Neural cell (in vitro differentiated cells): ENCODE measurements at regions not wholly inside any gene's neighbourhood (a gene's known extent, or its start where the extent isn't known, plus 50 kb on each side); places are given as distances from the start of the nearest gene placed in this dataset.

ENCODE experiments used
- H2AFZ ChIP-seq: fragments of 200-600, 300-800 bp; sonication (generic), shearing (Covaris generic); 2 replicates; pipeline ENCODE4 v1.6.0; 2014; ENCODE audit warnings: low read depth, mild to moderate bottlenecking, antibody characterized with exemption, low read length, moderate library complexity
- H3F3A ChIP-seq: fragments of 200-600 bp; shearing (Covaris generic); 2 replicates; pipeline ENCODE4 v1.6.1; 2016; ENCODE audit warnings: mild to moderate bottlenecking, moderate library complexity, mixed read lengths, antibody characterized with exemption, low read length; ENCODE audit not compliant: insufficient read depth, poor library complexity, severe bottlenecking
- H3K27ac ChIP-seq: fragments of 200-600, 300-800 bp; sonication (generic), shearing (Covaris generic); 2 replicates; pipeline ENCODE4 v1.5.1; 2014; ENCODE audit warnings: mild to moderate bottlenecking, low read length, moderate library complexity
- H3K27me3 ChIP-seq: fragments of 300-800, 200-600 bp; sonication (generic), shearing (Covaris generic); 2 replicates; pipeline ENCODE4 v1.6.0; 2014; ENCODE audit warnings: mild to moderate bottlenecking, low read depth, low read length, moderate library complexity; ENCODE audit not compliant: insufficient read depth
- H3K36me3 ChIP-seq: fragments of 300-800, 200-600 bp; sonication (generic), shearing (Covaris generic); 2 replicates; pipeline ENCODE4 v1.5.1; 2014; ENCODE audit warnings: mild to moderate bottlenecking, antibody characterized with exemption, low read length, moderate library complexity; ENCODE audit not compliant: insufficient read depth
- H3K4me2 ChIP-seq: fragments of 300-800, 200-600 bp; sonication (generic), shearing (Covaris generic); 2 replicates; pipeline ENCODE4 v1.6.0; 2014; ENCODE audit warnings: mild to moderate bottlenecking, low read length
- H3K4me3 ChIP-seq: fragments of 300-800, 200-600 bp; sonication (generic), shearing (Covaris generic); 2 replicates; pipeline ENCODE4 v1.5.1; 2014; ENCODE audit warnings: mild to moderate bottlenecking, low read length, moderate library complexity
- H3K79me2 ChIP-seq: fragments of 200-600 bp; shearing (Covaris generic); replicated peaks from 2 replicates; pipeline ENCODE4 v1.6.0; 2014; ENCODE audit warnings: mild to moderate bottlenecking, low read length, moderate library complexity; ENCODE audit not compliant: insufficient read depth
- H3K9ac ChIP-seq: fragments of 300-800, 200-600 bp; sonication (generic), shearing (Covaris generic); 2 replicates; pipeline ENCODE4 v1.6.1; 2016; ENCODE audit warnings: mild to moderate bottlenecking, low read length, mixed read lengths
- H3K9me2 ChIP-seq: fragments of 200-600 bp; shearing (Covaris generic); 2 replicates; pipeline ENCODE4 v1.6.1; 2016; ENCODE audit warnings: mild to moderate bottlenecking, low read length, mixed read lengths; ENCODE audit not compliant: insufficient read depth
- H3K9me3 ChIP-seq: fragments of 200-600, 300-800 bp; sonication (generic), shearing (Covaris generic); 2 replicates; pipeline ENCODE4 v1.6.1; 2016; ENCODE audit warnings: mild to moderate bottlenecking, mixed run types, low read length, moderate library complexity, mixed read lengths
- H4K20me1 ChIP-seq: fragments of 200-600 bp; shearing (Covaris generic); 2 replicates; pipeline ENCODE4 v1.6.1; 2016; ENCODE audit warnings: mild to moderate bottlenecking, mixed run types; ENCODE audit not compliant: insufficient read depth
- EP300 ChIP-seq: fragments of 450-650 bp; conservative IDR thresholded peaks from 2 replicates; pipeline ENCODE4 v1.6.1; 2014; ENCODE audit warnings: antibody characterized with exemption, mild to moderate bottlenecking, moderate library complexity; ENCODE audit not compliant: poor library complexity, severe bottlenecking
- EZH2 ChIP-seq: fragments of 200-600, 300-800 bp; shearing (Covaris generic), sonication (generic); IDR thresholded peaks from 2 replicates; pipeline ENCODE4 v1.6.1; 2014; ENCODE audit warnings: antibody characterized with exemption, low read length, borderline replicate concordance, mild to moderate bottlenecking; ENCODE audit not compliant: insufficient read depth, poor library complexity, severe bottlenecking
- MXI1 ChIP-seq: fragments of 450-650 bp; conservative IDR thresholded peaks from 2 replicates; pipeline ENCODE4 v1.6.1; 2014; ENCODE audit warnings: antibody characterized with exemption, mild to moderate bottlenecking; ENCODE audit not compliant: poor library complexity, severe bottlenecking
- POLR2AphosphoS5 ChIP-seq: IDR thresholded peaks from 2 replicates; pipeline ENCODE4 v1.6.1; 2012
- RAD21 ChIP-seq: fragments of 450-650 bp; conservative IDR thresholded peaks from 2 replicates; pipeline ENCODE4 v1.6.1; 2014; ENCODE audit warnings: antibody characterized with exemption, mild to moderate bottlenecking, moderate library complexity
- SMC3 ChIP-seq: fragments of 450-650 bp; conservative IDR thresholded peaks from 2 replicates; pipeline ENCODE4 v1.6.1; 2014; ENCODE audit warnings: antibody characterized with exemption, mild to moderate bottlenecking, moderate library complexity; ENCODE audit not compliant: poor library complexity
- TAF1 ChIP-seq: IDR thresholded peaks from 2 replicates; pipeline ENCODE4 v1.6.1; 2012; ENCODE audit warnings: low read depth
- TF ChIP-seq, protein P1 (sequence below): fragments of 450-650 bp; IDR thresholded peaks from 2 replicates; pipeline ENCODE4 v1.5.1; 2014; ENCODE audit warnings: antibody characterized with exemption, mild to moderate bottlenecking, moderate library complexity; ENCODE audit not compliant: poor library complexity, severe bottlenecking
- TF ChIP-seq, protein P2 (sequence below): IDR thresholded peaks from 2 replicates; pipeline ENCODE4 v1.6.1; 2012; ENCODE audit warnings: borderline replicate concordance

DNA sequence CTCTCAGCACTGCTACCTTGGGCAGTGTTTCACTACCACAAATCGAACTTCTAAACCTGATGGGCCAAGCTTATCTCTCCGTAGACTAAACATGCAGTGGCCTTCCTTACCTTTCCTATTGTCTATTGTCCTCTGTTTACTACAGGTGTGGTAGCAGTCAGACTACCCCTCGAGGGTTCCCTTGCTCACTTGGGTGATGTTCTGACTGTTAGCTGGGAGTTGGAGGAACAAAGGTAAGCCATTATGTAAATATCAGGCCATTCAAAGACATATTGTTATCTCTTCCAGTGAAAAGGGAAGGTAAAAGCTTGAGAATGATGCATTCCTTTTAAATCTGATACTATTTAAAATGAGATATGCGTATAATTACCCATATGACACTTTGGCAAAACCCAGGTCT is 828.3 kb upstream of the EEF2KMT start:
- Histone ChIP-seq H3K9me3 (no peaks in the 10 kb centered on the region), H3K79me2 (no peaks in the 10 kb centered on the region), H2AFZ (no peak overlapping the region), H3K9ac (no peak overlapping the region), H3K27me3 (no peaks in the 10 kb centered on the region), H3K4me3 (no peak overlapping the region), H3K4me2 (no peak overlapping the region), H3K27ac (no peak overlapping the region), H3F3A (no peaks in the 10 kb centered on the region), H4K20me1 (no peaks in the 10 kb centered on the region), H3K9me2 (no peaks in the 10 kb centered on the region), H3K36me3 (no peaks in the 10 kb centered on the region)
- TF ChIP-seq MXI1 (no peak), EP300 (no peak), SMC3 (no peak), POLR2AphosphoS5 (no peak), TAF1 (no peak), EZH2 (no peak), RAD21 (no peak)
- TF ChIP-seq, protein P1, sequence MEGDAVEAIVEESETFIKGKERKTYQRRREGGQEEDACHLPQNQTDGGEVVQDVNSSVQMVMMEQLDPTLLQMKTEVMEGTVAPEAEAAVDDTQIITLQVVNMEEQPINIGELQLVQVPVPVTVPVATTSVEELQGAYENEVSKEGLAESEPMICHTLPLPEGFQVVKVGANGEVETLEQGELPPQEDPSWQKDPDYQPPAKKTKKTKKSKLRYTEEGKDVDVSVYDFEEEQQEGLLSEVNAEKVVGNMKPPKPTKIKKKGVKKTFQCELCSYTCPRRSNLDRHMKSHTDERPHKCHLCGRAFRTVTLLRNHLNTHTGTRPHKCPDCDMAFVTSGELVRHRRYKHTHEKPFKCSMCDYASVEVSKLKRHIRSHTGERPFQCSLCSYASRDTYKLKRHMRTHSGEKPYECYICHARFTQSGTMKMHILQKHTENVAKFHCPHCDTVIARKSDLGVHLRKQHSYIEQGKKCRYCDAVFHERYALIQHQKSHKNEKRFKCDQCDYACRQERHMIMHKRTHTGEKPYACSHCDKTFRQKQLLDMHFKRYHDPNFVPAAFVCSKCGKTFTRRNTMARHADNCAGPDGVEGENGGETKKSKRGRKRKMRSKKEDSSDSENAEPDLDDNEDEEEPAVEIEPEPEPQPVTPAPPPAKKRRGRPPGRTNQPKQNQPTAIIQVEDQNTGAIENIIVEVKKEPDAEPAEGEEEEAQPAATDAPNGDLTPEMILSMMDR, result no peak
- TF ChIP-seq, protein P2, sequence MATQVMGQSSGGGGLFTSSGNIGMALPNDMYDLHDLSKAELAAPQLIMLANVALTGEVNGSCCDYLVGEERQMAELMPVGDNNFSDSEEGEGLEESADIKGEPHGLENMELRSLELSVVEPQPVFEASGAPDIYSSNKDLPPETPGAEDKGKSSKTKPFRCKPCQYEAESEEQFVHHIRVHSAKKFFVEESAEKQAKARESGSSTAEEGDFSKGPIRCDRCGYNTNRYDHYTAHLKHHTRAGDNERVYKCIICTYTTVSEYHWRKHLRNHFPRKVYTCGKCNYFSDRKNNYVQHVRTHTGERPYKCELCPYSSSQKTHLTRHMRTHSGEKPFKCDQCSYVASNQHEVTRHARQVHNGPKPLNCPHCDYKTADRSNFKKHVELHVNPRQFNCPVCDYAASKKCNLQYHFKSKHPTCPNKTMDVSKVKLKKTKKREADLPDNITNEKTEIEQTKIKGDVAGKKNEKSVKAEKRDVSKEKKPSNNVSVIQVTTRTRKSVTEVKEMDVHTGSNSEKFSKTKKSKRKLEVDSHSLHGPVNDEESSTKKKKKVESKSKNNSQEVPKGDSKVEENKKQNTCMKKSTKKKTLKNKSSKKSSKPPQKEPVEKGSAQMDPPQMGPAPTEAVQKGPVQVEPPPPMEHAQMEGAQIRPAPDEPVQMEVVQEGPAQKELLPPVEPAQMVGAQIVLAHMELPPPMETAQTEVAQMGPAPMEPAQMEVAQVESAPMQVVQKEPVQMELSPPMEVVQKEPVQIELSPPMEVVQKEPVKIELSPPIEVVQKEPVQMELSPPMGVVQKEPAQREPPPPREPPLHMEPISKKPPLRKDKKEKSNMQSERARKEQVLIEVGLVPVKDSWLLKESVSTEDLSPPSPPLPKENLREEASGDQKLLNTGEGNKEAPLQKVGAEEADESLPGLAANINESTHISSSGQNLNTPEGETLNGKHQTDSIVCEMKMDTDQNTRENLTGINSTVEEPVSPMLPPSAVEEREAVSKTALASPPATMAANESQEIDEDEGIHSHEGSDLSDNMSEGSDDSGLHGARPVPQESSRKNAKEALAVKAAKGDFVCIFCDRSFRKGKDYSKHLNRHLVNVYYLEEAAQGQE, result no peak

DNA sequence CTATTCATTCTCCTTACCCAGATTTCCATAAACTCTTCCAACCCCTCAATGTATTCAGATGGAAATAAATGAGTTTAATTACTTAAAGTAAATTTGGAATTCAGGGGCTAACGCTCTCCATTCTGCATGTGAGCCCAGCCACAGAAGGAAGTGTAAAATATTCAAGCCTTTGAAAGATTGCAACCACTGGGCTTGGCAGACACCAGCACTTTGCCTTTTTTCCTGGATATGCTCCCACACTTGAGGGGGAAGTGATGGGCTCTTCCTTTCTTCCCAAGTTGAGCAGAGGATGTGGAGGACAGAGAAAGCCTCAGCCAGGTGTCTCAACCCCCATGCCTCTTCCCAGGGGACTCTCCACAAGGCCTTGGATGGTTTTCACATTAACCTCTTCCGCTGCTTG is 825.1 kb upstream of the EEF2KMT start:
- Histone ChIP-seq H3K79me2 (no peaks in the 10 kb centered on the region), H3K4me2 (no peak overlapping the region), H4K20me1 (no peaks in the 10 kb centered on the region), H3K27me3 (no peaks in the 10 kb centered on the region), H3K9ac (no peak overlapping the region), H3F3A (no peaks in the 10 kb centered on the region), H3K4me3 (no peak overlapping the region), H3K9me3 (no peaks in the 10 kb centered on the region), H3K9me2 (no peaks in the 10 kb centered on the region), H2AFZ (no peak overlapping the region), H3K36me3 (no peaks in the 10 kb centered on the region), H3K27ac (no peak overlapping the region)
- TF ChIP-seq MXI1 (no peak), EP300 (no peak), EZH2 (no peak), TAF1 (no peak), POLR2AphosphoS5 (no peak), SMC3 (no peak), RAD21 (no peak)
- TF ChIP-seq, protein P1, result no peak
- TF ChIP-seq, protein P2, result no peak
